ENCODE measurements at regions not wholly inside any gene's neighbourhood (a gene's known extent, or its start where the extent isn't known, plus 50 kb on each side); places are given as distances from the start of the nearest gene placed in this dataset.
A peak's percentile ranks its signal among the peaks of the same experiment; 100 is the strongest.
"Not testable (repeated sequence)": the region's sequence is repeated elsewhere in the genome, so short reads cannot be mapped to it uniquely, and the experiment has no call there.

DNA sequence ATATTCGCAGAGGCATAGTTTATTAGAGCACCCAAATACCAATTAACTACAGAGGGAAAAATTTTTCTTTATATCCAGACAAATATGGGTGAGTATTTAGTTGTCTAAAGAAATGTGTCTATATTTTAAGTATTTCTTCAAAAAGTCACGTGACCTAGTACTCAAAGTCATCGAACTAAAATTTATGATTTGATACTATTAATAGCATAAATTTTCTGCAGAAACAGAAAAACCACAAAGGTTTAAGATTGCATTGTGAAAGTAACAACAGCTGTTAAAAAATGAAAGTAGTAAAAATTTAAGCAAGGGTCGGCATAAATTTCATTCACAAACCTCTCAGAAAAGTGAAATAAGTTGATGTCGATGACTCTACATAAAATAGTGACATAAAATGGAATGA lies 323.9 kb upstream of the RORB start:
- no peak overlapping the region for H3K27ac ChIP-seq (ENCODE audit: low read length)
- DNase-seq (ENCODE audit: low read depth, low spot score), result no peak
- H3K27me3 ChIP-seq (ENCODE audit: control insufficient read depth, insufficient read depth, low read length), result no peaks in the 10 kb centered on the region
- H3K4me3 ChIP-seq (ENCODE audit: low read length), result no peak overlapping the region
- no CpG with 5 or more reads among the region's 5 CpGs for WGBS (ENCODE audit: insufficient coverage, insufficient read length)
- H3K9me3 ChIP-seq (ENCODE audit: control insufficient read depth, insufficient read depth, low read length), result no peaks in the 10 kb centered on the region
- H3K36me3 ChIP-seq (ENCODE audit: control insufficient read depth, insufficient read depth, low read length), result no peaks in the 10 kb centered on the region
- no peaks in the 10 kb centered on the region for H3K4me1 ChIP-seq (ENCODE audit: control insufficient read depth, insufficient read depth, low read length)

DNA sequence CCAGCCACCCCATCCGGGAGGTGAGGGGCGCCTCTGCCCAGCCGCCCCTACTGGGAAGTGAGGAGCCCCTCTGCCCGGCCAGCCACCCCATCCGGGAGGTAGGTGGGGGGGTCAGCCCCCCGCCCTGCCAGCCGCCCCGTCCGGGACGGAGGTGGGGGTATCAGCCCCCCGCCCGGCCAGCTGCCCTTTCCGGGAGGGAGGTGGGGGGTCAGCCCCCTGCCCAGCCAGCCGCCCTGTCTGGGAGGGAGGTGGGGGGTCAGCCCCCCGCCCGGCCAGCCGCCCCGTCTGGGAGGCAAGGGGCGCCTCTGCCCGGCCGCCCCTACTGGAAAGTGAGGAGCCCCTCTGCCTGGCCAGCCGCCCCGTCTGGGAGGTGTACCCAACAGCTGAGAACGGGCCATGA lies 299.4 kb upstream of the RORB start:
- not testable (repeated sequence) for DNase-seq (ENCODE audit: low read depth, low spot score); H3K36me3 ChIP-seq (ENCODE audit: control insufficient read depth, insufficient read depth, low read length); H3K27me3 ChIP-seq (ENCODE audit: control insufficient read depth, insufficient read depth, low read length); H3K4me3 ChIP-seq (ENCODE audit: low read length); H3K9me3 ChIP-seq (ENCODE audit: control insufficient read depth, insufficient read depth, low read length); H3K27ac ChIP-seq (ENCODE audit: low read length); H3K4me1 ChIP-seq (ENCODE audit: control insufficient read depth, insufficient read depth, low read length)
- no CpG with 5 or more reads among the region's 24 CpGs for WGBS (ENCODE audit: insufficient coverage, insufficient read length)

DNA sequence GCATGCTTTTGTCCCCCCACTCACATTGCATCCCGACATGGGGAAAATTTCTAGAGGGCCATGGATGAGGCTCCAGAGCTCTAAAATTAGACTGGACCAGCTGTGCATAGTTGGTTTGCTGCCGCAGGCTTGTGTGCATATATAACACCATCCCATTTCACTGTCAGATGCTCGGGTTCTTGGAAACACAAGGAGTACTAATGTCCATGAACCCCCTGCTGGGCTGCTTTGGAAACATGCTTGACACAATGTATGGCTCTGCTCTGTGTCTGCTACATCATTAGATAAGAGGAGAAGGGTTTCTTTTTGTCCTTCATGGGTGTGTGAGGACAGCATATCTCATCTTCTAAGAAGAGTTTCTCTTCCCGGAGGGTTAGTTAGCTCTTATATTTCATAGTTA lies 292.1 kb upstream of the RORB start:
- Histone ChIP-seq H3K4me3 (ENCODE audit: low read length) (no peak overlapping the region), H3K4me1 (ENCODE audit: control insufficient read depth, insufficient read depth, low read length) (no peaks in the 10 kb centered on the region), H3K27ac (ENCODE audit: low read length) (no peak overlapping the region), H3K36me3 (ENCODE audit: control insufficient read depth, insufficient read depth, low read length) (no peaks in the 10 kb centered on the region), H3K27me3 (ENCODE audit: control insufficient read depth, insufficient read depth, low read length) (no peaks in the 10 kb centered on the region), H3K9me3 (ENCODE audit: control insufficient read depth, insufficient read depth, low read length) (no peaks in the 10 kb centered on the region)
- no CpG with 5 or more reads among the region's 4 CpGs for WGBS (ENCODE audit: insufficient coverage, insufficient read length)
- no peak for DNase-seq (ENCODE audit: low read depth, low spot score)

DNA sequence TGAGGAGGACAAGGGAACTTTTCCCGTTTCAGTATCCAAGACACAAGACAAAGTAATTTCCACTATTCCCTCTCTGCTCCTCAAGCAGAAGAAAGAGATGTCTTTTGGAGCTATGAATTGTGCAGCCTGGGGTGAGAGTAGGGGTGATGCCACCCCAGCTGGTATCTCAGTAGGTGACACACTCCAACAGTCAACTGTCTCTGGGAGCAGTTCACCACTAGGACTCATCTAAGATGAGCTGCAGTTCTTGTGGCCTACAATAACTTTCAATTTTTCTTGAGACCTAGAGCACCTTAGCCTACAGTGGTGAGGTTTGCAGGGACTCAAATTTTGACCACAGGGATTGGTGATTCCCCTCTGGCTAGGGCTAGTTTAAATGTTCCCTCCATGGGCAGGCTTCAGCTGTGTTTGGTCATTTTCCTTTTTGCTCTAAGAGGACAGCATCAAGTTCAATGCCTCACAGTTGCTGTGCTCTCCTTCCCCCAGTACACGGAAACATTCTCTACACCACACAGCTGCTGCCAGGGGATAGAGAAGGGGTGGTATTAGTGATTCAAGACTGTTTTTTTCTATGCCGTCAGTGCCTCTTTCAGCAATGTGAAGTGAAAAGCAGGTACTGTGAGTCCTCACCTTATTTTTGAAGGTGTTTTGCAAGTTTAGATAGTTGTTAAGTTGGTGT lies 278.6 kb upstream of the RORB start:
- Histone ChIP-seq H3K4me1 (ENCODE audit: control insufficient read depth, insufficient read depth, low read length) (no peaks in the 10 kb centered on the region; the same call in 1 of the 2 replicates), H3K4me3 (ENCODE audit: low read length) (no peak overlapping the region), H3K27ac (ENCODE audit: low read length) (no peak overlapping the region), H3K36me3 (ENCODE audit: control insufficient read depth, insufficient read depth, low read length) (no peaks in the 10 kb centered on the region), H3K9me3 (ENCODE audit: control insufficient read depth, insufficient read depth, low read length) (no peaks in the 10 kb centered on the region), H3K27me3 (ENCODE audit: control insufficient read depth, insufficient read depth, low read length) (no peaks in the 10 kb centered on the region)
- DNase-seq (ENCODE audit: low read depth, low spot score), result no peak
- WGBS (ENCODE audit: insufficient coverage, insufficient read length), result no CpG with 5 or more reads among the region's 3 CpGs

DNA sequence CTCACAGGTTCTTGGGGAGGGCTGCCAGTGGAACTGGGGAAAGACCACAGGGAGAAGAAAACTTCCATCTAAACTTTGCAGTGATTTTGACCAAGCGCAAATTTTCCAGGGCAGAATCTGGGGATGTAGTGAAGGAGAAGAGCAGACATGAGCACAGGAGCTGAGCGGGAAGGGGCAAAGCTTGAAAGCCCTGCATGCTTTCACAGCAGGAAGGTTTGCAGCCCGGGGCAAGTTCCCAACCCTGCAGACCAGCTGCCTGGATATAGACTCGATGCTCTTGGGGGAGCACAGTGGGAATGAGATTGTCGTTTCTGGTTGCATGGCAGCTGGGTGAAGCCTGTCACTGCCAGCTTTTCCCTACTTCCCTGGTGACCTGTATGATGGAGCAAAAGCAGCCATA lies 276.8 kb upstream of the RORB start:
- no peaks in the 10 kb centered on the region for H3K36me3 ChIP-seq (ENCODE audit: control insufficient read depth, insufficient read depth, low read length)
- no CpG with 5 or more reads among the region's 5 CpGs for WGBS (ENCODE audit: insufficient coverage, insufficient read length)

DNA sequence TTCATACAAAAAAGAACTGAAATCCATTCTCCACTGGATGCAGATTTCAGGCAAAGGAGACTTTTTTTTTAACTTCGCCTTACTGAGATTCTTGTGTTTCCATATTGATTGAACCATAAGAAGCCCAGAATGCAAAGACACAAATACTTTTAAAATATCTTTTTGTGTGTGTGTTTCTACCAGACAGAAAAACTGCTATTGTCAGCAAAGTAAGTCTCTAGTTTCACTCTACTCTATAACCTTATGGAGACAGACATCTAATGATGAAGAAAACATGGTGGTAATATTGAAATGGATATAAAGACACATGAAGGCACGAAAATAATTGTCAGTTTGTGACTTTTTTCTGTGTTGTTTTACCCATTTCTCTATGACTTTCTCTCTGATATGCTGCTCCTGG lies 260.3 kb upstream of the RORB start:
- no peaks in the 10 kb centered on the region; the same call in 1 of the 2 replicates for H3K9me3 ChIP-seq (ENCODE audit: control insufficient read depth, insufficient read depth, low read length)
- H3K27ac ChIP-seq (ENCODE audit: low read length), result no peak overlapping the region
- H3K4me3 ChIP-seq (ENCODE audit: low read length), result no peak overlapping the region
- H3K27me3 ChIP-seq (ENCODE audit: control insufficient read depth, insufficient read depth, low read length), result no peaks in the 10 kb centered on the region
- no peaks in the 10 kb centered on the region for H3K4me1 ChIP-seq (ENCODE audit: control insufficient read depth, insufficient read depth, low read length)
- DNase-seq (ENCODE audit: low read depth, low spot score), result no peak
- no peaks in the 10 kb centered on the region for H3K36me3 ChIP-seq (ENCODE audit: control insufficient read depth, insufficient read depth, low read length)
- WGBS (ENCODE audit: insufficient coverage, insufficient read length), result no CpG with 5 or more reads among the region's 2 CpGs

More for the DNA sequence above, 276.8 kb upstream of the RORB start:
- H3K4me1 ChIP-seq (ENCODE audit: control insufficient read depth, insufficient read depth, low read length), result no peaks in the 10 kb centered on the region; the same call in 1 of the 2 replicates
- DNase-seq (ENCODE audit: low read depth, low spot score), result peak; percentile 11
- no peaks in the 10 kb centered on the region for H3K9me3 ChIP-seq (ENCODE audit: control insufficient read depth, insufficient read depth, low read length)
- H3K27ac ChIP-seq (ENCODE audit: low read length), result no peak overlapping the region
- H3K27me3 ChIP-seq (ENCODE audit: control insufficient read depth, insufficient read depth, low read length), result no peaks in the 10 kb centered on the region
- no peak overlapping the region for H3K4me3 ChIP-seq (ENCODE audit: low read length)

DNA sequence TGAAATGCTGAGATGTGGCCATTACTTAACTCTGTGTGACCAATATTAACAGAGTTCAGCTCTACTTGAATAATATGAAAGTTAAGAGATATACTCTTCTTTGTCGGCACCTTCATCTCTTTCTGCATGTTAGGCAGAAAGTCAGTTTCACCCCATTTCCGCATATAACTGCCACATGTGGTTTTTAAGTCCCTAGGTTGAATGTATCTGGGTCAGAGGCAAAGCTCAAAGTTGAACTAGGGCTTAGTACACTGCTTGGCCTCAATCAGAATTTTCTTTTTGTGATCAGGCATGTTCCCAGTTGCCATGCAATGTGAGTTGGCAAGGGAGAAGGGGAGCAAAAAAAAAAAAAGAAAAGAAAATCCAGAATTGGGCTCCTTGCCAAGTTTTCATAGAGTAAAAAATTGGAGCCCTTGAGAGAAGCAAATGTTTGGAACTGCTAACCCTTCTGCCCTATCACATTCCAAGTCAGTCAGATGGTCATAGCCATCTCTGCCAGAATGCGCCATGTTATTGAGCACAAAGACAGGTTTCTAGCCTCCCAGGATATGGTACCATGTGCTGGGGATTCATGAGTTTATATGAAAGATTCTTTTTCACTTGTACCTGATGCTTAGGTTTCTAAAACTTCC lies 251.2 kb upstream of the RORB start:
- no peaks in the 10 kb centered on the region for H3K27me3 ChIP-seq (ENCODE audit: control insufficient read depth, insufficient read depth, low read length)
- whole genome bisulfite sequencing (ENCODE audit: insufficient coverage, insufficient read length), result no CpG with 5 or more reads among the region's 3 CpGs
- no peaks in the 10 kb centered on the region for H3K36me3 ChIP-seq (ENCODE audit: control insufficient read depth, insufficient read depth, low read length)
- no peak for DNase-seq (ENCODE audit: low read depth, low spot score)
- H3K4me3 ChIP-seq (ENCODE audit: low read length), result no peak overlapping the region
- no peak overlapping the region for H3K27ac ChIP-seq (ENCODE audit: low read length)
- no peaks in the 10 kb centered on the region for H3K9me3 ChIP-seq (ENCODE audit: control insufficient read depth, insufficient read depth, low read length)
- H3K4me1 ChIP-seq (ENCODE audit: control insufficient read depth, insufficient read depth, low read length), result no peaks in the 10 kb centered on the region

DNA sequence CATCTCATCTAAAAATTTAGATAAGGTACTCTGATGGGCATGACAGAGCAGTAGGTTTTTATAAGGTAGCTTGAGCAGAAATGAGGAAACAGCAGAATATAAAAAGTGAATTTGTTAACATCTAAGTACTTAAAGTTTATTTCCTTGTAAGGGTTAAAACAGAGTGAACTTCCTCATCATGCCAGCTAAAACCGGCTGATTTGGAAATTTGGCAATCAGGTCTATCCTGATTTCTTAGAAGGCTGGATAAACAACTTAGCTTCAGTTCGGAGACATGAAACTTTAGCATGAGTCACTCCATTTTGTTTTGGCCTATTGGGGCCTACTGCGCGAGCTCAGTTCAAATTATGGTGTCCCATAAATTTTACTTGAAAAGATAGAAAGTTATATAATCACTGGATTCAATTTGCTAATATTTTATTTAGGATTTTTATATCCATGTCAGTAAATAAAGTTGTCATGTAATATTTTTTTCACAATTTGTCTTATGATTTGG lies 241.6 kb upstream of the RORB start:
- H3K4me3 ChIP-seq (ENCODE audit: low read length), result no peak overlapping the region
- DNase-seq (ENCODE audit: low read depth, low spot score), result no peak
- no peaks in the 10 kb centered on the region for H3K27me3 ChIP-seq (ENCODE audit: control insufficient read depth, insufficient read depth, low read length)
- no peaks in the 10 kb centered on the region for H3K9me3 ChIP-seq (ENCODE audit: control insufficient read depth, insufficient read depth, low read length)
- H3K36me3 ChIP-seq (ENCODE audit: control insufficient read depth, insufficient read depth, low read length), result no peaks in the 10 kb centered on the region
- WGBS (ENCODE audit: insufficient coverage, insufficient read length), result no CpG with 5 or more reads among the region's 4 CpGs
- H3K27ac ChIP-seq (ENCODE audit: low read length), result no peak overlapping the region
- no peaks in the 10 kb centered on the region for H3K4me1 ChIP-seq (ENCODE audit: control insufficient read depth, insufficient read depth, low read length)

DNA sequence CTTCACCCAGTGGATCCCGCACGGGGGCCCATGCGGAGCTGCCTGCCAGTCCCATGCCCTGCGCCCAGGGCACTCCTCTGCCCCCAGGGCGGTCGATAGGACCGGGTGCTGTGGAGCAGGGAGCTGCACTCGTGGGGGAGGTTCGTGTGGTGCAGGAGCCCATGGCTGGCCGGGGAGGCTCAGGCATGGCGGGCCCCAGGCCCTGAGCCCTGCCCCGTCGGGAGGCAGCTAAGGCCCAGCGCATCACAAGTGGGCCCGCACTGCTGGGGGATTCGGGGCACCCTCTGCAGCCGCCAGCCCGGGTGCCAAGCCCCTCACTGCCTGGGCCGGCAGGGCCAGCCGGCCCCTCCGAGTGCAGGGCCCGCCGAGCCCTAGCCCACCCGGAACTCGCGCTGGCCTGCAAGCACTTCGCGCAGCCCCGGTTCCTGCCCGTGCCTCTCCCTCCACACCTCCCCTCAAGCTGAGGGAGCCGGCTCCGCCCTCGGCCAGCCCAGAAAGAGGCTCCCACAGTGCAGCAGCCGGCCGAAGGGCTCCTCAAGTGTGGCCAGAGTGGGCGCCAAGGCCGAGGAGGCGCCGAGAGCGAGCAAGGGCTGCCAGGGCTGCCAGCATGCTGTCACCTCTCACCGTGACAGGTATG lies 221.1 kb upstream of the RORB start:
- no peak overlapping the region for H3K27ac ChIP-seq (ENCODE audit: low read length)
- H3K4me1 ChIP-seq (ENCODE audit: control insufficient read depth, insufficient read depth, low read length), result no peaks in the 10 kb centered on the region
- H3K27me3 ChIP-seq (ENCODE audit: control insufficient read depth, insufficient read depth, low read length), result no peaks in the 10 kb centered on the region
- no peaks in the 10 kb centered on the region for H3K9me3 ChIP-seq (ENCODE audit: control insufficient read depth, insufficient read depth, low read length)
- WGBS (ENCODE audit: insufficient coverage, insufficient read length), result no CpG with 5 or more reads among the region's 41 CpGs
- H3K36me3 ChIP-seq (ENCODE audit: control insufficient read depth, insufficient read depth, low read length), result no peaks in the 10 kb centered on the region
- DNase-seq (ENCODE audit: low read depth, low spot score), result no peak
- H3K4me3 ChIP-seq (ENCODE audit: low read length), result no peak overlapping the region

DNA sequence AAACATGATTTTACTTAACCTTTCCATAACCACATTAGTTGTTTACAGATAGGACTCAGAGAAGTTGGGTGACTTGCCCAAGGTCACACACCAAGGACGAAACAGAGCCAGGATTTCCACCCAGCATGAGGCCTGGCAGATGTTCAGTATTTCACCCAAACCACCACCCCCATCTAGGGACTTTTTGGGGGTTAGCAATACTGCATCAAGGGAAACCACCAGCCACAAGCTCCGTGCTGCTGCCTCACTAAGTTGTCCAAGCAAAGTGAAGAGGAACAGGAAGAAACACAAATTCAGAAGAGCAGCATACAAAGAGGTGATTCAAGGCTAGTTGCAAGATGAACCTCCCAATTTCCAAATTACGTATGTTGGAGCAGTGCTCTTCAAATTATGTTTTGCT lies 219.6 kb upstream of the RORB start:
- H3K9me3 ChIP-seq (ENCODE audit: control insufficient read depth, insufficient read depth, low read length), result no peaks in the 10 kb centered on the region
- WGBS (ENCODE audit: insufficient coverage, insufficient read length), result no CpG with 5 or more reads among the region's 3 CpGs
- no peaks in the 10 kb centered on the region for H3K36me3 ChIP-seq (ENCODE audit: control insufficient read depth, insufficient read depth, low read length)
- no peaks in the 10 kb centered on the region for H3K27me3 ChIP-seq (ENCODE audit: control insufficient read depth, insufficient read depth, low read length)
- H3K4me1 ChIP-seq (ENCODE audit: control insufficient read depth, insufficient read depth, low read length), result no peaks in the 10 kb centered on the region
- no peak overlapping the region for H3K4me3 ChIP-seq (ENCODE audit: low read length)
- H3K27ac ChIP-seq (ENCODE audit: low read length), result no peak overlapping the region
- DNase-seq (ENCODE audit: low read depth, low spot score), result no peak
